Dermis blood vessel endothelial cell (primary cell): ENCODE measurements at regions not wholly inside any gene's neighbourhood (a gene's known extent, or its start where the extent isn't known, plus 50 kb on each side); places are given as distances from the start of the nearest gene placed in this dataset.

Source experiments
- DNase-seq: peaks from one replicate; pipeline ENCODE4 v3.0.0; 2010

- DNase-seq, result no peak
Observed at GRCh38 chr11:111137846-111138245, 107.7 kb upstream of the POU2AF2 start.

- DNase-seq, result no peak
Observed at GRCh38 chr11:111135778-111136570, 109.6 kb upstream of the POU2AF2 start.

- no peak for DNase-seq
Observed at GRCh38 chr11:111135101-111135500, 110.4 kb upstream of the POU2AF2 start.

GRCh38 chr11:111128076-111128870 lies 117.3 kb upstream of the POU2AF2 start:
- DNase-seq, result no peak

GRCh38 chr11:111124724-111125123 lies 120.8 kb upstream of the POU2AF2 start:
- DNase-seq, result no peak

GRCh38 chr11:111123463-111124398 lies 121.8 kb upstream of the POU2AF2 start:
- no peak for DNase-seq

GRCh38 chr11:111120696-111121302 lies 124.7 kb upstream of the POU2AF2 start:
- no peak for DNase-seq

GRCh38 chr11:111120161-111120560 lies 125.4 kb upstream of the POU2AF2 start:
- no peak for DNase-seq

GRCh38 chr11:111119751-111120150 lies 125.8 kb upstream of the POU2AF2 start:
- DNase-seq, result no peak

- DNase-seq, result no peak
Observed at GRCh38 chr11:111115890-111116289, 129.6 kb upstream of the POU2AF2 start.

GRCh38 chr11:111114091-111114490 lies 131.4 kb upstream of the POU2AF2 start:
- DNase-seq, result no peak

GRCh38 chr11:111112614-111113013 lies 132.9 kb upstream of the POU2AF2 start:
- DNase-seq, result no peak

- DNase-seq, result no peak
Observed at GRCh38 chr11:111107501-111107900, 138.0 kb upstream of the POU2AF2 start.

GRCh38 chr11:111106641-111107040 lies 138.9 kb upstream of the POU2AF2 start:
- no peak for DNase-seq

- no peak for DNase-seq
Observed at GRCh38 chr11:111105566-111105965, 140.0 kb upstream of the POU2AF2 start.

GRCh38 chr11:111104185-111104584 lies 141.3 kb upstream of the POU2AF2 start:
- no peak for DNase-seq

GRCh38 chr11:111101881-111102280 lies 143.6 kb upstream of the POU2AF2 start:
- no peak for DNase-seq

GRCh38 chr11:111099028-111099713 lies 146.4 kb upstream of the POU2AF2 start:
- no peak for DNase-seq

- DNase-seq, result no peak
Observed at GRCh38 chr11:111098091-111098490, 147.4 kb upstream of the POU2AF2 start.

- DNase-seq, result no peak
Observed at GRCh38 chr11:111097191-111097590, 148.3 kb upstream of the POU2AF2 start.

- DNase-seq, result no peak
Observed at GRCh38 chr11:111095327-111095726, 150.2 kb upstream of the POU2AF2 start.

GRCh38 chr11:111093061-111093460 lies 152.5 kb upstream of the POU2AF2 start:
- DNase-seq, result no peak
